K562 (cell line): ENCODE measurements at regions not wholly inside any gene's neighbourhood (a gene's known extent, or its start where the extent isn't known, plus 50 kb on each side); places are given as distances from the start of the nearest gene placed in this dataset.
"Not testable (repeated sequence)": the region's sequence is repeated elsewhere in the genome, so short reads cannot be mapped to it uniquely, and the experiment has no call there.

Experiments
- ATAC-seq: fragments of 200-7000 bp; cut with Tn5 transposase; 3 replicates; pipeline ENCODE4 v1.9.1; 2020; ENCODE audit warnings: moderate library complexity
- BruUV-seq: library from RNA; stranded (reverse); fragments of 400-500 nt; replicated peaks from 2 replicates; lab custom pipeline; 2021; lab: Mats Ljungman, UMichigan
- CTCF ChIA-PET: fragments of 300-600 bp; formaldehyde crosslinking; extraction: SDS; loops from one replicate; lab custom pipeline; 2021; ENCODE audit warnings: low intra/inter-chr PET ratio; lab: Yijun Ruan, JAX
- POLR2A ChIA-PET: fragments of 300-600, 350-650 bp; sonication (Branson Sonifier 250); formaldehyde crosslinking; extraction: SDS; loops from one replicate; lab custom pipeline; 2021; ENCODE audit warnings: antibody characterized with exemption, inconsistent platforms; lab: Yijun Ruan, JAX
- DNase-seq, 4 experiments: peaks; one replicate each; pipeline versions ENCODE4 v3.0.0 to v3.0.0-alpha.2; 2011 to 2018; ENCODE audit warnings: low spot score in 3 of 4, mixed read lengths in 3 of 4; ENCODE audit errors: extremely low read depth in 1 of 4
- FAIRE-seq: peaks from 2 replicates; lab custom pipeline; 2011; peaks lifted over from hg19 to GRCh38; lab: Jason Lieb, UNC
- H2AFZ ChIP-seq: 2 replicates; pipeline ENCODE4 v1.6.0; 2011; ENCODE audit warnings: low read depth, low read length, control low read depth, inconsistent platforms
- H3K27ac ChIP-seq: fragments of 200-600 bp; 3 replicates; pipeline ENCODE4 v1.8.0; 2011; ENCODE audit warnings: low read depth, mild to moderate bottlenecking, control low read depth, inconsistent platforms, low read length, moderate library complexity, mixed read lengths; ENCODE audit errors: extremely low read depth
- H3K27me3 ChIP-seq, 2 experiments: fragments of 300-600 bp in 1 of 2; 2 replicates in 1 of 2; 3 replicates in 1 of 2; pipeline versions ENCODE4 v1.6.0 to v1.8.0; 2011; ENCODE audit warnings: inconsistent platforms in 2 of 2, low read length in 2 of 2, mild to moderate bottlenecking in 1 of 2, mixed read lengths in 1 of 2, moderate library complexity in 1 of 2; ENCODE audit not compliant: control insufficient read depth in 2 of 2, insufficient read depth in 2 of 2
- H3K36me3 ChIP-seq: fragments of 300-600 bp; 3 replicates; pipeline ENCODE4 v1.8.0; 2011; ENCODE audit warnings: mild to moderate bottlenecking, low read length, inconsistent platforms; ENCODE audit not compliant: control insufficient read depth, insufficient read depth
- H3K4me1 ChIP-seq, 2 experiments: fragments of 200-600 bp in 1 of 2; replicated peaks in 1 of 2; 2 replicates in 1 of 2; 3 replicates in 1 of 2; pipeline versions ENCODE4 v1.5.1 to v1.8.0; 2011; ENCODE audit warnings: inconsistent platforms in 2 of 2, low read length in 2 of 2, mild to moderate bottlenecking in 1 of 2, mixed read lengths in 1 of 2, moderate library complexity in 1 of 2; ENCODE audit not compliant: control insufficient read depth in 2 of 2, insufficient read depth in 2 of 2
- H3K4me2 ChIP-seq: 2 replicates; pipeline ENCODE4 v1.6.1; 2011; ENCODE audit warnings: low read length, control low read depth, inconsistent platforms, mixed read lengths; ENCODE audit not compliant: insufficient read depth
- H3K4me3 ChIP-seq: fragments of 200-600 bp; sonication (generic), shearing (Covaris generic); 2 replicates; pipeline ENCODE4 v1.5.1; 2016; ENCODE audit warnings: control low read depth, inconsistent platforms
- H3K79me2 ChIP-seq: fragments of 200-600 bp; 3 replicates; pipeline ENCODE4 v1.8.0; 2011; ENCODE audit warnings: low read length, inconsistent platforms; ENCODE audit not compliant: control insufficient read depth, insufficient read depth
- H3K9ac ChIP-seq, 2 experiments: 2 replicates each; pipeline versions ENCODE4 v1.6.0 to v1.6.1; 2011; ENCODE audit warnings: low read depth in 2 of 2, low read length in 2 of 2, control low read depth in 1 of 2, inconsistent platforms in 1 of 2, mild to moderate bottlenecking in 1 of 2, mixed read lengths in 1 of 2; ENCODE audit not compliant: insufficient read depth in 1 of 2
- H3K9me1 ChIP-seq: one replicate; pipeline ENCODE4 v1.6.0; 2011; ENCODE audit warnings: inconsistent platforms, mild to moderate bottlenecking, low read length, moderate library complexity; ENCODE audit not compliant: control insufficient read depth, insufficient read depth
- H3K9me3 ChIP-seq: replicated peaks from 2 replicates; pipeline ENCODE4 v1.5.1; 2011; ENCODE audit warnings: low read depth, low read length, inconsistent platforms; ENCODE audit not compliant: control insufficient read depth, insufficient read depth
- H4K20me1 ChIP-seq: replicated peaks from 2 replicates; pipeline ENCODE4 v1.6.1; 2011; ENCODE audit warnings: low read length, inconsistent platforms, mixed read lengths; ENCODE audit not compliant: control insufficient read depth, insufficient read depth
- WGBS: fragments of 100-300 bp; shearing (Covaris generic); methylation state at CpG from one replicate; pipeline ENCODE4 v1.1.6; 2016; ENCODE audit warnings: low coverage, mixed read lengths; ENCODE audit not compliant: insufficient coverage; ENCODE audit errors: missing lambda C conversion rate; 5-methylcytosine and 5-hydroxymethylcytosine counted together
- in situ Hi-C: fragments of 300-500 bp; cut with MboI; formaldehyde crosslinking; loops from 4 replicates; pipeline ENCODE4 v1.15.0; 2018; ENCODE audit warnings: inconsistent platforms, mixed read lengths
- intact Hi-C: fragments of 100-400 bp; cut with micrococcal nuclease; formaldehyde crosslinking; loops from 2 replicates; pipeline ENCODE4 v1.14.2; 2022

GRCh38 chr4:9532863-9533192 is 88.6 kb downstream of the DEFB131A start:
- H3K27ac ChIP-seq, H3K4me3 ChIP-seq, ATAC-seq, in situ Hi-C loops, H3K79me2 ChIP-seq, H3K4me1 ChIP-seq, H3K4me2 ChIP-seq, DNase-seq, H3K27me3 ChIP-seq, H3K9me3 ChIP-seq, FAIRE-seq, H3K36me3 ChIP-seq, H2AFZ ChIP-seq, CTCF ChIA-PET, H3K9me1 ChIP-seq, BruUV-seq, H3K9ac ChIP-seq, POLR2A ChIA-PET, H4K20me1 ChIP-seq, intact Hi-C loops: not testable (repeated sequence)
- WGBS = 6% methylated on average over 9 of the region's 15 CpGs

GRCh38 chr4:9537101-9537500 is 92.9 kb downstream of the DEFB131A start:
- H3K4me2 ChIP-seq, BruUV-seq, H3K4me1 ChIP-seq, FAIRE-seq, POLR2A ChIA-PET, H3K9me3 ChIP-seq, H3K4me3 ChIP-seq, intact Hi-C loops, H3K27ac ChIP-seq, H3K9ac ChIP-seq, H3K79me2 ChIP-seq, H2AFZ ChIP-seq, H3K9me1 ChIP-seq, ATAC-seq, H4K20me1 ChIP-seq, H3K36me3 ChIP-seq, in situ Hi-C loops, CTCF ChIA-PET, DNase-seq, H3K27me3 ChIP-seq: not testable (repeated sequence)
- under 1% methylated on average over 9 of the region's 9 CpGs for WGBS
